Peyer's patch (tissue), 4 donors: ENCODE measurements at regions not wholly inside any gene's neighbourhood (a gene's known extent, or its start where the extent isn't known, plus 50 kb on each side); places are given as distances from the start of the nearest gene placed in this dataset.

Experiments
- DNase-seq, 3 donors: peaks; one replicate each; pipeline ENCODE4 v3.0.0-alpha.2; 2017 to 2019
- H3K27ac ChIP-seq, 4 donors: fragments of 200-600 bp; sonication (generic); one replicate each; pipeline ENCODE4 v1.5.1; 2016 to 2019
- H3K27me3 ChIP-seq, 2 donors: fragments of 200-600 bp; sonication (generic); one replicate each; pipeline ENCODE4 v1.5.1; 2019
- H3K36me3 ChIP-seq, 3 donors: fragments of 200-600 bp; sonication (generic); one replicate each; pipeline ENCODE4 v1.5.1; 2016 to 2019
- H3K4me1 ChIP-seq, 4 donors: fragments of 200-600 bp; sonication (generic); one replicate each; pipeline ENCODE4 v1.5.1; 2016 to 2019
- H3K4me3 ChIP-seq, 4 donors: fragments of 200-600 bp; sonication (generic); 1 replicate in 3 of 4; 2 replicates in 1 of 4; pipeline ENCODE4 v1.5.1; 2016 to 2019; ENCODE audit warnings: mild to moderate bottlenecking in 1 of 4
- H3K9me3 ChIP-seq, 4 donors: fragments of 200-600 bp; sonication (generic); one replicate each; pipeline ENCODE4 v1.5.1; 2016 to 2019; ENCODE audit warnings: mild to moderate bottlenecking in 1 of 4
- CTCF ChIP-seq, 6 experiments: fragments of 450-650 bp in 4 of 6; fragments of 200-600 bp in 2 of 6; sonication (generic) in 1 of 6; IDR thresholded peaks; one replicate each; pipeline ENCODE4 v1.5.1; 2017 to 2019; ENCODE audit warnings: antibody characterized with exemption in 6 of 6, mild to moderate bottlenecking in 3 of 6, moderate library complexity in 1 of 6
- POLR2A ChIP-seq, 2 donors: fragments of 450-650 bp; IDR thresholded peaks; one replicate each; pipeline ENCODE4 v1.5.1; 2017; ENCODE audit warnings: antibody characterized with exemption in 2 of 2, mild to moderate bottlenecking in 2 of 2, moderate library complexity in 2 of 2

- no peaks in the 10 kb centered on the region for H3K27me3 ChIP-seq
- no peaks in the 10 kb centered on the region for H3K4me1 ChIP-seq
- no peak for DNase-seq
- H3K36me3 ChIP-seq: no peaks in the 10 kb centered on the region
- H3K4me3 ChIP-seq: no peak overlapping the region
- no peaks in the 10 kb centered on the region for H3K9me3 ChIP-seq
- no peak for TF ChIP-seq CTCF (IDR thresholded peaks at IDR 0.05)
- TF ChIP-seq POLR2A (IDR thresholded peaks at IDR 0.05): no peak
- H3K27ac ChIP-seq: no peak overlapping the region
Measured at GRCh38 chr11:19467904-19468303, 227.2 kb upstream of the E2F8 start.

- Histone ChIP-seq H3K36me3 (no peaks in the 10 kb centered on the region), H3K4me1 (no peaks in the 10 kb centered on the region), H3K4me3 (no peak overlapping the region), H3K27ac (no peak overlapping the region), H3K27me3 (no peaks in the 10 kb centered on the region), H3K9me3 (no peaks in the 10 kb centered on the region)
- no peak for TF ChIP-seq POLR2A (IDR thresholded peaks at IDR 0.05)
- no peak for TF ChIP-seq CTCF (IDR thresholded peaks at IDR 0.05)
- no peak for DNase-seq
Measured at GRCh38 chr11:19466314-19466713, 225.6 kb upstream of the E2F8 start.

- Histone ChIP-seq H3K4me1 (no peaks in the 10 kb centered on the region), H3K4me3 (no peak overlapping the region), H3K27me3 (no peaks in the 10 kb centered on the region), H3K36me3 (no peaks in the 10 kb centered on the region), H3K27ac (no peak overlapping the region), H3K9me3 (no peaks in the 10 kb centered on the region)
- DNase-seq: no peak
- TF ChIP-seq CTCF (IDR thresholded peaks at IDR 0.05): no peak
- no peak for TF ChIP-seq POLR2A (IDR thresholded peaks at IDR 0.05)
Measured at GRCh38 chr11:19463976-19464375, 223.2 kb upstream of the E2F8 start.

GRCh38 chr11:19460718-19461405 lies 220.1 kb upstream of the E2F8 start:
- no peaks in the 10 kb centered on the region for H3K36me3 ChIP-seq
- H3K27ac ChIP-seq: no peak overlapping the region
- DNase-seq: no peak
- TF ChIP-seq CTCF (IDR thresholded peaks at IDR 0.05) (no peak), POLR2A (IDR thresholded peaks at IDR 0.05) (no peak)
- no peaks in the 10 kb centered on the region for H3K4me1 ChIP-seq
- H3K4me3 ChIP-seq: no peak overlapping the region
- no peaks in the 10 kb centered on the region for H3K9me3 ChIP-seq
- H3K27me3 ChIP-seq: no peaks in the 10 kb centered on the region

- Histone ChIP-seq H3K27me3 (no peaks in the 10 kb centered on the region), H3K4me1 (no peaks in the 10 kb centered on the region)
- TF ChIP-seq POLR2A (IDR thresholded peaks at IDR 0.05) (no peak), CTCF (IDR thresholded peaks at IDR 0.05) (no peak)
Measured at GRCh38 chr11:19459240-19459639, 218.5 kb upstream of the E2F8 start.

GRCh38 chr11:19458721-19459120 lies 218.0 kb upstream of the E2F8 start:
- H3K9me3 ChIP-seq: no peaks in the 10 kb centered on the region
- H3K27ac ChIP-seq: no peak overlapping the region
- TF ChIP-seq CTCF (IDR thresholded peaks at IDR 0.05) (no peak), POLR2A (IDR thresholded peaks at IDR 0.05) (no peak)
- no peaks in the 10 kb centered on the region for H3K4me1 ChIP-seq
- no peak for DNase-seq
- no peak overlapping the region for H3K4me3 ChIP-seq
- no peaks in the 10 kb centered on the region for H3K36me3 ChIP-seq
- H3K27me3 ChIP-seq: no peaks in the 10 kb centered on the region

More at GRCh38 chr11:19459240-19459639, 218.5 kb upstream of the E2F8 start:
- no peaks in the 10 kb centered on the region for H3K9me3 ChIP-seq
- H3K4me3 ChIP-seq: no peak overlapping the region
- no peak overlapping the region for H3K27ac ChIP-seq
- DNase-seq: no peak
- H3K36me3 ChIP-seq: no peaks in the 10 kb centered on the region
